Adrenal gland (tissue), 9 donors: ENCODE measurements at regions not wholly inside any gene's neighbourhood (a gene's known extent, or its start where the extent isn't known, plus 50 kb on each side); places are given as distances from the start of the nearest gene placed in this dataset.

Source experiments
- DNase-seq, 7 donors: peaks; one replicate each; pipeline ENCODE4 v3.0.0-alpha.2; 2019 to 2020
- H3K27ac ChIP-seq, 5 donors: fragments of 200-600 bp; sonication (generic) in 4 of 5; 1 replicate in 3 of 5; 2 replicates in 2 of 5; pipeline versions ENCODE4 v1.5.1 to v1.8.0; 2016 to 2020; ENCODE audit warnings: mild to moderate bottlenecking in 1 of 5
- H3K27me3 ChIP-seq: fragments of 200-600 bp; 2 replicates; pipeline ENCODE4 v1.8.0; 2021
- H3K36me3 ChIP-seq, 2 donors: fragments of 200-600 bp; replicated peaks in 1 of 2; 1 replicate in 1 of 2; 2 replicates in 1 of 2; pipeline versions ENCODE4 v1.5.1 to v1.8.0; 2018 to 2022
- H3K4me1 ChIP-seq, 2 donors: fragments of 200-600 bp; replicated peaks in 1 of 2; 1 replicate in 1 of 2; 2 replicates in 1 of 2; pipeline versions ENCODE4 v1.5.1 to v1.8.0; 2018 to 2021
- H3K4me3 ChIP-seq, 4 donors: fragments of 200-600 bp; sonication (generic) in 3 of 4; one replicate each; pipeline ENCODE4 v1.5.1; 2016 to 2018
- H3K9me3 ChIP-seq, 3 donors: fragments of 200-600 bp; sonication (generic) in 1 of 3; replicated peaks in 1 of 3; 1 replicate in 2 of 3; 2 replicates in 1 of 3; pipeline versions ENCODE4 v1.5.1 to v1.8.0; 2016 to 2021
- POLR2A ChIP-seq, 2 donors: fragments of 450-650 bp; IDR thresholded peaks; one replicate each; pipeline ENCODE4 v1.6.1; 2017; ENCODE audit warnings: antibody characterized with exemption in 2 of 2, mild to moderate bottlenecking in 2 of 2, moderate library complexity in 1 of 2
- WGBS, 4 donors: extraction: QIAGEN DNeasy Blood & Tissue Kit in 2 of 4; methylation state at CpG; one replicate each; pipeline versions ENCODE4 v1.1.5 to v1.1.7; 2013 to 2017; 5-methylcytosine and 5-hydroxymethylcytosine counted together
- intact Hi-C, 2 donors: fragments of 100-400 bp; cut with DNase I; formaldehyde crosslinking; loops; one replicate each; pipeline versions ENCODE4 v1.14.1 to v1.15.0; 2022 to 2023
- TF ChIP-seq, protein P1 (sequence below), 6 experiments: fragments of 450-650 bp in 4 of 6; fragments of 200-600 bp in 2 of 6; sonication (generic) in 1 of 6; IDR thresholded peaks; 1 replicate in 5 of 6; 2 replicates in 1 of 6; pipeline versions ENCODE4 v1.5.1 to v1.8.0; 2016 to 2021; ENCODE audit warnings: antibody characterized with exemption in 6 of 6, mild to moderate bottlenecking in 2 of 6, moderate library complexity in 1 of 6
- donor health status: healthy with polysubstance abuse.
- donor health status: Bipolar disorder and iron deficiency.
- donor health status: DM: yes; HTN: yes; CAD: no.
- donor health status: DM: no; HTN: no; CAD: no.
- donor health status: DM: no; HTN: no; CAD: no.

DNA sequence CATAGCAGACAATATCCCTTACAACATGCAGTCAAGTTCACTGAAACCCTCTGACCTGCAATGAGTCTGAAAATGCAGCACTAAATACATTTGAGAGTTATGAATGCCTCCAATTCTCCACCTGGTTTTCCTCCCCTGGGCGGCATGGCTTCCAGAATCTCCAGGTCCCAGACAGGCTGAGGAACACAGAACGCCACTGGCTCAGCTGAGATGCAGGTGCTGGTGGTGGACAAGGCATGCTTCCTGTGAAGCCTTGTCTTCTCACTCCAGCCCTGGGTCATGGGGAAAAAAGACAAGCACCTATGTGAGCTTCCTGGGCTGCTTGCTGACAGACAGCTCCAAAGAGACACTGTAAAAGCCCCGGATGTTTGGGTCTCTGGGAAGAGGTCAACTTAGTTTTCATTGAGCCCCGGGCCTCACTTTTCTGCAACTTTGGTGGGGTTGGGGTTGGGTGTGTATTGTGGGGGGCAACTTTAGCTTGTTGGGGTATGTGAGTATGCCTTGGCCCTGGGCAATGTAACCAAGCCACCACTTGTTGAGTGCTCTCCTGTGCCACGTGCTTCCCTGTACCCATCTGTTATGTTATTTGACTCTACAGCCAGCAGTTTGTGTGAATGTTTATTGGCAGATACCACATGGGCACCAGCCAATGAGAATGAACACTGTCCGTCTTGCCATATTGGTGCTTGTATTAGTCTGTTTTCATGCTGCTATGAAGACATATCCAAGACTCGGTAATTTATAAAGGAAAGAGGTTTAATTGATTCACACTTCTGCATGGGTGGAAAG is 127.8 kb downstream of the EMX2 start:
- Histone ChIP-seq H3K36me3 (no peaks in the 10 kb centered on the region), H3K9me3 (no peaks in the 10 kb centered on the region), H3K27ac (no peak overlapping the region), H3K27me3 (no peaks in the 10 kb centered on the region), H3K4me3 (no peak overlapping the region), H3K4me1 (no peaks in the 10 kb centered on the region)
- intact Hi-C loops = no loop called here
- 81 to 83% (median 82%) methylated on average over 7 of the region's 7 CpGs for WGBS, 4 donors
- no peak for DNase-seq
- TF ChIP-seq, protein P1, sequence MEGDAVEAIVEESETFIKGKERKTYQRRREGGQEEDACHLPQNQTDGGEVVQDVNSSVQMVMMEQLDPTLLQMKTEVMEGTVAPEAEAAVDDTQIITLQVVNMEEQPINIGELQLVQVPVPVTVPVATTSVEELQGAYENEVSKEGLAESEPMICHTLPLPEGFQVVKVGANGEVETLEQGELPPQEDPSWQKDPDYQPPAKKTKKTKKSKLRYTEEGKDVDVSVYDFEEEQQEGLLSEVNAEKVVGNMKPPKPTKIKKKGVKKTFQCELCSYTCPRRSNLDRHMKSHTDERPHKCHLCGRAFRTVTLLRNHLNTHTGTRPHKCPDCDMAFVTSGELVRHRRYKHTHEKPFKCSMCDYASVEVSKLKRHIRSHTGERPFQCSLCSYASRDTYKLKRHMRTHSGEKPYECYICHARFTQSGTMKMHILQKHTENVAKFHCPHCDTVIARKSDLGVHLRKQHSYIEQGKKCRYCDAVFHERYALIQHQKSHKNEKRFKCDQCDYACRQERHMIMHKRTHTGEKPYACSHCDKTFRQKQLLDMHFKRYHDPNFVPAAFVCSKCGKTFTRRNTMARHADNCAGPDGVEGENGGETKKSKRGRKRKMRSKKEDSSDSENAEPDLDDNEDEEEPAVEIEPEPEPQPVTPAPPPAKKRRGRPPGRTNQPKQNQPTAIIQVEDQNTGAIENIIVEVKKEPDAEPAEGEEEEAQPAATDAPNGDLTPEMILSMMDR (IDR thresholded peaks at IDR 0.05) = no peak
- TF ChIP-seq POLR2A (IDR thresholded peaks at IDR 0.05) = no peak

DNA sequence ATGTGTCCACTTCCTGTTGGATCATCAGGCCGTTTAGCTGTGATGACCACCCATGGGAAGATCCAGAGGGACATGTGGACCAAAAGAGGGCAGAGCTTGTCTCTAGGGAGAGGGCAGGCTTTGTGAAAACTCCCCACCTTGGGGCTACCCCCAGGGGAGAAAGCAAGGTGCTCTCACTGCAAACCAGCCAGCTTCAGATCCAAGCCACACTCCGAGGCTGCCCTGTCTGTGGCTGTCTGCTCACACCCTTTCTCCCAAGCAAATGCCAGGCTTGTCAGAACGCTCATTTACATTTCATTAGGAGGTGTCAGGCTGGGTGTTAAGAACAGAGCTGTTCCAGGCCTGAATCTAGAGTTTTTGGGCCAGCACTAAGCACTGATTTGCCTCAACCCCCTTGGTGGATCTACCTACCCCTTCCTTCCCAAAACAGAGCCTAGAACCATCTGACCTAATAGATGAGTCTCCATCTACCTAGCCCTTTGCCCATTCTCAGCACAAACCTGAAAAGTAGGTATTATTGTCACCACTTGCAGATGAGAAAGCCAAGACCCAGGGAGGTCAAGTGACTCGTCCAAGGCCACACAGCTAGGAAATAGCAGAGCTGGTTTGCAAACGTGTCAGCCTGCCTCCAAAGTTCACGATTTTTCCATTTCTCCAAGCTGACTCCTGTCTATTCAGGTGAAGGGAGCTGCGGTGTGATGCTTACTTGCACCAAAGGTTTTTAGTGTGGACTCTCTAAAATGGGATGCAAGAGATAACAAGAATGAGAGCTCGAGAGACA is 130.9 kb downstream of the EMX2 start:
- no peaks in the 10 kb centered on the region for H3K4me1 ChIP-seq
- intact Hi-C loops = no loop called here
- WGBS, 4 donors = 55 to 77% (median 60%) methylated on average over 7 to 8 of the region's 8 CpGs

DNA sequence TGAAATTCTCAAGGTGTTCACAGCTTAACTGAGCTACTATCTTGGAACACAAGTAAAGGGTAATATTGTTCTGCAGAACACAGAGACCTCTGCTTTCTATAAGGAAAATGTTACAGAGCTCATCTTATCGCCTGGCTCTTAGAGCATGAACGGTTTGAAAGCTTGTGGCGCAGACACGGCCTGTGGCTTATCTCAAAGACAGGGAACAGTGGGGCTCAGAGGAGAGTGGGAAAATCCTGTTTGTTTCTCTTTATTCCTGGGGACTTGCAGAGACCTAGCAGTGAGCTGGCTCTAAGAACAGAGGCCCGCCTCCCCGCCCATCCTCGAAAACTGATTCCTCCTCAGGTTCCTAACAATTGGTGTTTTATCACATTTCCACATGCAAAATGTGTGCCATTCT is 131.7 kb downstream of the EMX2 start:
- no peaks in the 10 kb centered on the region for H3K4me1 ChIP-seq
- intact Hi-C loops = no loop called here
- no peak overlapping the region for H3K4me3 ChIP-seq
- DNase-seq = no peak
- WGBS, 4 donors = 87 to 92% (median 88%) methylated on average over 7 of the region's 7 CpGs
- H3K36me3 ChIP-seq = no peaks in the 10 kb centered on the region
- TF ChIP-seq, protein P1 (IDR thresholded peaks at IDR 0.05) = no peak
- no peak for TF ChIP-seq POLR2A (IDR thresholded peaks at IDR 0.05)
- H3K27me3 ChIP-seq = no peaks in the 10 kb centered on the region
- no peaks in the 10 kb centered on the region for H3K9me3 ChIP-seq
- H3K27ac ChIP-seq = no peak overlapping the region

More for the DNA sequence above, 130.9 kb downstream of the EMX2 start:
- no peak for DNase-seq
- Histone ChIP-seq H3K27me3 (no peaks in the 10 kb centered on the region), H3K9me3 (no peaks in the 10 kb centered on the region), H3K36me3 (no peaks in the 10 kb centered on the region), H3K4me3 (no peak overlapping the region), H3K27ac (no peak overlapping the region)
- TF ChIP-seq, protein P1 (IDR thresholded peaks at IDR 0.05) = no peak
- no peak for TF ChIP-seq POLR2A (IDR thresholded peaks at IDR 0.05)

DNA sequence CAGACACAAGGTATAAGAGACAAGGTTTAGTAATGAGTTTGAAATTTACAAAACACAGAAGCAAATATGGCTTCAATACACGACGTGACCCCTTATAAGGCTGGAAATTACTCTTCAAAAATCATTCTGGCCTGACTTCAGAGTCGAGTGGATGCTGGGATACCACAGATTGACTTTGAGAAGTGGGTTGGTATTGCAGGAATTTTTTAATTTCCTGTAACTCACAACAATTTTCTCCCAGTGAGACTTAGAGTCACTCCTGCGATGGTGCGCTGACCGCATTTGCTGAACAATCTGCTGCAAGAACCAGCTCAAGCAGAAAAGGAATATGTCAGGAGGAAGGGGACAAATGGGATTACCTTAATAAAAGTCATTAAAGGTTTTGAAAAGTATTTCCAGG is 132.1 kb downstream of the EMX2 start:
- intact Hi-C loops = no loop called here
- WGBS, 4 donors = 80 to 86% (median 81%) methylated on average over 6 of the region's 6 CpGs
- no peaks in the 10 kb centered on the region for H3K27me3 ChIP-seq

More for the DNA sequence above, 132.1 kb downstream of the EMX2 start:
- Histone ChIP-seq H3K9me3 (no peaks in the 10 kb centered on the region), H3K36me3 (no peaks in the 10 kb centered on the region), H3K27ac (no peak overlapping the region), H3K4me3 (no peak overlapping the region), H3K4me1 (no peaks in the 10 kb centered on the region)
- TF ChIP-seq POLR2A (IDR thresholded peaks at IDR 0.05) = no peak
- TF ChIP-seq, protein P1 (IDR thresholded peaks at IDR 0.05) = no peak
- DNase-seq = no peak
